SK-N-SH treated with all-trans-retinoic acid at 6 μM for 48 hours (cell line): ENCODE measurements at regions not wholly inside any gene's neighbourhood (a gene's known extent, or its start where the extent isn't known, plus 50 kb on each side); places are given as distances from the start of the nearest gene placed in this dataset.

Source experiments
- ATAC-seq: fragments of 200-7000 bp; cut with Tn5 transposase; 3 replicates; pipeline ENCODE4 v1.9.1; 2020; ENCODE audit warnings: mild to moderate bottlenecking, moderate library complexity
- ARNTL ChIP-seq: fragments of 450-650 bp; formaldehyde crosslinking; IDR thresholded peaks from 2 replicates; pipeline ENCODE4 v1.5.0; 2020; ENCODE audit warnings: low read depth, mild to moderate bottlenecking, moderate library complexity, borderline replicate concordance
- BACH2 ChIP-seq: fragments of 250-450 bp; sonication (Bioruptor Pico); IDR thresholded peaks from 2 replicates; pipeline ENCODE4 v1.9.0; 2021; ENCODE audit warnings: mild to moderate bottlenecking, borderline replicate concordance
- CSDC2 ChIP-seq: fragments of 250-450 bp; sonication (Bioruptor Pico); IDR thresholded peaks from 2 replicates; pipeline ENCODE4 v1.5.0; 2020; ENCODE audit warnings: mild to moderate bottlenecking, moderate library complexity
- CSRNP3 ChIP-seq: fragments of 250-450 bp; sonication (Bioruptor Pico); IDR thresholded peaks from 2 replicates; pipeline ENCODE4 v1.5.1; 2021; ENCODE audit warnings: mild to moderate bottlenecking, moderate library complexity
- ESRRG ChIP-seq: fragments of 250-450 bp; sonication (Bioruptor Pico); IDR thresholded peaks from 2 replicates; pipeline ENCODE4 v1.6.1; 2021; ENCODE audit warnings: mild to moderate bottlenecking
- GLIS3 ChIP-seq: fragments of 250-450 bp; sonication (Bioruptor Pico); IDR thresholded peaks from 2 replicates; pipeline ENCODE4 v1.5.0; 2020; ENCODE audit warnings: mild to moderate bottlenecking, moderate library complexity
- ISL1 ChIP-seq: fragments of 250-450 bp; sonication (Bioruptor Pico); IDR thresholded peaks from 2 replicates; pipeline ENCODE4 v2.1.2; 2022; ENCODE audit warnings: mild to moderate bottlenecking, moderate library complexity
- OSR1 ChIP-seq: fragments of 250-450 bp; sonication (Bioruptor Pico); IDR thresholded peaks from 2 replicates; pipeline ENCODE4 v1.8.0; 2022; ENCODE audit warnings: moderate library complexity, mild to moderate bottlenecking, inconsistent platforms
- SNAI2 ChIP-seq: fragments of 250-450 bp; sonication (Bioruptor Pico); IDR thresholded peaks from 2 replicates; pipeline ENCODE4 v1.5.0; 2020; ENCODE audit warnings: mild to moderate bottlenecking, moderate library complexity
- TCF4 ChIP-seq: fragments of 250-450 bp; sonication (Bioruptor Pico); IDR thresholded peaks from 2 replicates; pipeline ENCODE4 v1.8.0; 2021; ENCODE audit warnings: mild to moderate bottlenecking, moderate library complexity, borderline replicate concordance
- ZC3H10 ChIP-seq: fragments of 250-450 bp; sonication (Bioruptor Pico); IDR thresholded peaks from 2 replicates; pipeline ENCODE4 v1.5.1; 2021; ENCODE audit warnings: mild to moderate bottlenecking, moderate library complexity
- ZFP3 ChIP-seq: fragments of 250-450 bp; sonication (Bioruptor Pico); IDR thresholded peaks from 2 replicates; pipeline ENCODE4 v1.5.0; 2020; ENCODE audit warnings: mild to moderate bottlenecking, moderate library complexity
- ZNF70 ChIP-seq: fragments of 450-650 bp; formaldehyde crosslinking; IDR thresholded peaks from 2 replicates; pipeline ENCODE4 v1.5.0; 2020; ENCODE audit warnings: mild to moderate bottlenecking, moderate library complexity
- ZNF8 ChIP-seq: fragments of 450-650 bp; formaldehyde crosslinking; IDR thresholded peaks from 2 replicates; pipeline ENCODE4 v1.5.0; 2020; ENCODE audit warnings: mild to moderate bottlenecking, moderate library complexity
- TF ChIP-seq, protein P1 (sequence below): fragments of 250-450 bp; sonication (Bioruptor Pico); IDR thresholded peaks from 2 replicates; pipeline ENCODE4 v1.5.1; 2020; ENCODE audit warnings: low read depth, mild to moderate bottlenecking, moderate library complexity
- TF ChIP-seq, protein P2 (sequence below): fragments of 250-450 bp; sonication (Bioruptor Pico); IDR thresholded peaks from 2 replicates; pipeline ENCODE4 v1.8.0; 2020; ENCODE audit warnings: mild to moderate bottlenecking, moderate library complexity, borderline replicate concordance
- TF ChIP-seq, protein P3 (sequence below): fragments of 250-450 bp; sonication (Bioruptor Pico); IDR thresholded peaks from 2 replicates; pipeline ENCODE4 v1.5.0; 2020; ENCODE audit warnings: mild to moderate bottlenecking, moderate library complexity
- TF ChIP-seq, protein P4 (sequence below): fragments of 250-450 bp; sonication (Bioruptor Pico); IDR thresholded peaks from 2 replicates; pipeline ENCODE4 v1.8.0; 2021; ENCODE audit warnings: low read depth, mild to moderate bottlenecking, moderate library complexity, borderline replicate concordance

DNA sequence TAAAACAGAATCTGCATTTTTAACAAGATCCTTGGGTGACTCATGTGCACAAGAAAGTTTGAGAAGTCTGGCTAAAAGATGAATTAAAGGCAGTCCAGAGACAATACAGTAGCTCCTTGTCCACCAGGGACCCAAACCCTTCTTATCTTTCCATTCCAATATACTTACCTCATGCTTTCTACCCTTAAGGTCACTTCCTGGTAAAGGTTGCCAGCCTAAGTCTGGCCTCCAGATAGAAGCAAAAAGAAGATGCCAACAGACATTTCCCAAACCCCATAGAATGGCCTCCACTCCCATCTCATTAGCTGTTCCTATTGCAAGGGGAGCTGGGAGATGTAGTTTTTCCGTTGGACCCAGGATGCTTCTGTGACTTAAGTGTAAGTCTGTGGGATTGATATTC, 101.4 kb upstream of the XYLT1 start:
- no peak for TF ChIP-seq ESRRG
- no peak for TF ChIP-seq ISL1 (CRISPR knock-in tag)
- no peak for TF ChIP-seq SNAI2 (CRISPR knock-in tag)
- no peak for TF ChIP-seq OSR1
- TF ChIP-seq, protein P1, sequence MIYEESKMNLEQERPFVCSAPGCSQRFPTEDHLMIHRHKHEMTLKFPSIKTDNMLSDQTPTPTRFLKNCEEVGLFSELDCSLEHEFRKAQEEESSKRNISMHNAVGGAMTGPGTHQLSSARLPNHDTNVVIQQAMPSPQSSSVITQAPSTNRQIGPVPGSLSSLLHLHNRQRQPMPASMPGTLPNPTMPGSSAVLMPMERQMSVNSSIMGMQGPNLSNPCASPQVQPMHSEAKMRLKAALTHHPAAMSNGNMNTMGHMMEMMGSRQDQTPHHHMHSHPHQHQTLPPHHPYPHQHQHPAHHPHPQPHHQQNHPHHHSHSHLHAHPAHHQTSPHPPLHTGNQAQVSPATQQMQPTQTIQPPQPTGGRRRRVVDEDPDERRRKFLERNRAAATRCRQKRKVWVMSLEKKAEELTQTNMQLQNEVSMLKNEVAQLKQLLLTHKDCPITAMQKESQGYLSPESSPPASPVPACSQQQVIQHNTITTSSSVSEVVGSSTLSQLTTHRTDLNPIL (CRISPR knock-in tag): no peak
- no peak for TF ChIP-seq GLIS3

GRCh38 chr16:17571499-17572093, 100.8 kb upstream of the XYLT1 start:
- no peak for ATAC-seq
- TF ChIP-seq CSDC2 (CRISPR knock-in tag): no peak
- TF ChIP-seq, protein P2, sequence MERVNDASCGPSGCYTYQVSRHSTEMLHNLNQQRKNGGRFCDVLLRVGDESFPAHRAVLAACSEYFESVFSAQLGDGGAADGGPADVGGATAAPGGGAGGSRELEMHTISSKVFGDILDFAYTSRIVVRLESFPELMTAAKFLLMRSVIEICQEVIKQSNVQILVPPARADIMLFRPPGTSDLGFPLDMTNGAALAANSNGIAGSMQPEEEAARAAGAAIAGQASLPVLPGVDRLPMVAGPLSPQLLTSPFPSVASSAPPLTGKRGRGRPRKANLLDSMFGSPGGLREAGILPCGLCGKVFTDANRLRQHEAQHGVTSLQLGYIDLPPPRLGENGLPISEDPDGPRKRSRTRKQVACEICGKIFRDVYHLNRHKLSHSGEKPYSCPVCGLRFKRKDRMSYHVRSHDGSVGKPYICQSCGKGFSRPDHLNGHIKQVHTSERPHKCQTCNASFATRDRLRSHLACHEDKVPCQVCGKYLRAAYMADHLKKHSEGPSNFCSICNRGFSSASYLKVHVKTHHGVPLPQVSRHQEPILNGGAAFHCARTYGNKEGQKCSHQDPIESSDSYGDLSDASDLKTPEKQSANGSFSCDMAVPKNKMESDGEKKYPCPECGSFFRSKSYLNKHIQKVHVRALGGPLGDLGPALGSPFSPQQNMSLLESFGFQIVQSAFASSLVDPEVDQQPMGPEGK (CRISPR knock-in tag): no peak
- TF ChIP-seq ZC3H10 (CRISPR knock-in tag): no peak
- no peak for TF ChIP-seq GLIS3
- TF ChIP-seq ARNTL (CRISPR knock-in tag): no peak
- TF ChIP-seq, protein P3, sequence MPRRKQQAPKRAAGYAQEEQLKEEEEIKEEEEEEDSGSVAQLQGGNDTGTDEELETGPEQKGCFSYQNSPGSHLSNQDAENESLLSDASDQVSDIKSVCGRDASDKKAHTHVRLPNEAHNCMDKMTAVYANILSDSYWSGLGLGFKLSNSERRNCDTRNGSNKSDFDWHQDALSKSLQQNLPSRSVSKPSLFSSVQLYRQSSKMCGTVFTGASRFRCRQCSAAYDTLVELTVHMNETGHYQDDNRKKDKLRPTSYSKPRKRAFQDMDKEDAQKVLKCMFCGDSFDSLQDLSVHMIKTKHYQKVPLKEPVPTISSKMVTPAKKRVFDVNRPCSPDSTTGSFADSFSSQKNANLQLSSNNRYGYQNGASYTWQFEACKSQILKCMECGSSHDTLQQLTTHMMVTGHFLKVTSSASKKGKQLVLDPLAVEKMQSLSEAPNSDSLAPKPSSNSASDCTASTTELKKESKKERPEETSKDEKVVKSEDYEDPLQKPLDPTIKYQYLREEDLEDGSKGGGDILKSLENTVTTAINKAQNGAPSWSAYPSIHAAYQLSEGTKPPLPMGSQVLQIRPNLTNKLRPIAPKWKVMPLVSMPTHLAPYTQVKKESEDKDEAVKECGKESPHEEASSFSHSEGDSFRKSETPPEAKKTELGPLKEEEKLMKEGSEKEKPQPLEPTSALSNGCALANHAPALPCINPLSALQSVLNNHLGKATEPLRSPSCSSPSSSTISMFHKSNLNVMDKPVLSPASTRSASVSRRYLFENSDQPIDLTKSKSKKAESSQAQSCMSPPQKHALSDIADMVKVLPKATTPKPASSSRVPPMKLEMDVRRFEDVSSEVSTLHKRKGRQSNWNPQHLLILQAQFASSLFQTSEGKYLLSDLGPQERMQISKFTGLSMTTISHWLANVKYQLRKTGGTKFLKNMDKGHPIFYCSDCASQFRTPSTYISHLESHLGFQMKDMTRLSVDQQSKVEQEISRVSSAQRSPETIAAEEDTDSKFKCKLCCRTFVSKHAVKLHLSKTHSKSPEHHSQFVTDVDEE: no peak
- TF ChIP-seq ZNF70 (CRISPR knock-in tag): no peak
- no peak for TF ChIP-seq TCF4 (CRISPR knock-in tag)
- TF ChIP-seq ZFP3 (CRISPR knock-in tag): no peak
- no peak for TF ChIP-seq CSRNP3 (CRISPR knock-in tag)
- no peak for TF ChIP-seq OSR1
- no peak for TF ChIP-seq SNAI2 (CRISPR knock-in tag)
- TF ChIP-seq, protein P1 (CRISPR knock-in tag): no peak
- TF ChIP-seq, protein P4, sequence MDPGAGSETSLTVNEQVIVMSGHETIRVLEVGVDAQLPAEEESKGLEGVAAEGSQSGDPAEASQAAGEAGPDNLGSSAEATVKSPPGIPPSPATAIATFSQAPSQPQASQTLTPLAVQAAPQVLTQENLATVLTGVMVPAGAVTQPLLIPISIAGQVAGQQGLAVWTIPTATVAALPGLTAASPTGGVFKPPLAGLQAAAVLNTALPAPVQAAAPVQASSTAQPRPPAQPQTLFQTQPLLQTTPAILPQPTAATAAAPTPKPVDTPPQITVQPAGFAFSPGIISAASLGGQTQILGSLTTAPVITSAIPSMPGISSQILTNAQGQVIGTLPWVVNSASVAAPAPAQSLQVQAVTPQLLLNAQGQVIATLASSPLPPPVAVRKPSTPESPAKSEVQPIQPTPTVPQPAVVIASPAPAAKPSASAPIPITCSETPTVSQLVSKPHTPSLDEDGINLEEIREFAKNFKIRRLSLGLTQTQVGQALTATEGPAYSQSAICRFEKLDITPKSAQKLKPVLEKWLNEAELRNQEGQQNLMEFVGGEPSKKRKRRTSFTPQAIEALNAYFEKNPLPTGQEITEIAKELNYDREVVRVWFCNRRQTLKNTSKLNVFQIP (CRISPR knock-in tag): no peak
- no peak for TF ChIP-seq BACH2 (CRISPR knock-in tag)
- TF ChIP-seq, all 23 proteins: peak for 0

More for the DNA sequence above, 101.4 kb upstream of the XYLT1 start:
- no peak for ATAC-seq

DNA sequence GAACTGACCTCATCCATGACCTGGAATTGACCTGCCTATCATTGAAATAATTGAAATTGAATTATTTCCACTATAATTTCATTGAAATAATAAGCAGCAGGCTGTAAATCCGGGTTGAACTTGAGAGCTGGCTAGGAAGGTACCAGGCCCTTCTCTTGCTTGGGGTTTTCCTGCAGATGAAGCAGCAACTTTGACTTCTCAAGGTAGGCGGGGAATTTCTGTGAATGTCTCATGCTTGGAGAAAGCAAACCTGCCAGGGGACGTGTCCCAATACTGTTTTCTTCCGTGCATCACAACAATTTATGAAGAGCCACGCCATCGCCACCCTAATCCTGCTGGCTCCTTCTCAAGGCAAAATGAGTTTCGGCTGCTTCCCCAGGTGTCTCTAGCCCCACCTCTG, 97.5 kb upstream of the XYLT1 start:
- ATAC-seq: no peak
- TF ChIP-seq ZNF8 (CRISPR knock-in tag) (no peak), CSRNP3 (CRISPR knock-in tag) (no peak), CSDC2 (CRISPR knock-in tag) (no peak)
- TF ChIP-seq, protein P2 (CRISPR knock-in tag): no peak
